ENCODE measurements at regions not wholly inside any gene's neighbourhood (a gene's known extent, or its start where the extent isn't known, plus 50 kb on each side); places are given as distances from the start of the nearest gene placed in this dataset.

DNA sequence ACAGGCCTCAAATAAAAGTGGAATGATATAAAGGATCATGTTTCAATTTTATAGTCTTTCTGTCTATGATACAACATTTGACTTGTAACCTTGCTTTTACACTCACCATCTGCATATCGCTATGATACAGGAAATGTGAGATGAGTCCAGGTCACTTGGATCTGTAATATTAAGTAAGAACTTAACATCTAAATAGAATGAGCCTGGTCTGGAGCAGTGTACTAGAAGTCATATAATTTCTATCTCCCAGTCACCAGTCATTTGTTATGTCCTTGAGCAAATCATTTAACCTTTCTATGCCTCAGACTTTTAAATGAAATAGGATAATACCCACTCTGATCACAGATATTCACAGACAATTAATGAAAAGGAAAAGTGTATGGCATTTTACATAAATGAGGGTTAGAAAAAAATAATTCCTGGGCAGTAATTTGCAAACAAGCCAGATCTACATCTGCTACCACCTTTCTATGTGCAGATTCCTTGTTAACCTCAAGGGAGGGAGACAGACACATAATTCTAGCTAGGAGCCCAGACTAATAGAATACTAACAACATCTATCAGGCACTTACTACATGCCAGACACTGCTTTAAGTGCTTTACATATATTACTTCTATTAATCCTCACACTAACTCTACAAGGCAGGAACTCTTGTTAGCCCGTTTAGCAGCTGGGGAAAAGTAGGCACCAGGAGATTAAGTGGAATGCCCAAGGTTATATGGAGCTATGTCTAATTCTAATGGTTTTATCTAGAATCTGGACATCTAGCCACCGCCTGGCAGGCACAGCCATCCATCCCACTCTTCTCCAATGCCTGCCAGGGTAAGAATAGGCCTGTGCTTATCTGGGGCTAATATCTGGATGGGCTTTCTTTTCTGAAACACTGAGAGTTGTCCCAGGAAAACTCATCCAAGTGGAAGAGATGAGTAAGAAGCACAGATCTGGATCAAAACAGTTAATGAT is 313.6 kb upstream of the CDH20 start:
- TF ChIP-seq, protein P1, sequence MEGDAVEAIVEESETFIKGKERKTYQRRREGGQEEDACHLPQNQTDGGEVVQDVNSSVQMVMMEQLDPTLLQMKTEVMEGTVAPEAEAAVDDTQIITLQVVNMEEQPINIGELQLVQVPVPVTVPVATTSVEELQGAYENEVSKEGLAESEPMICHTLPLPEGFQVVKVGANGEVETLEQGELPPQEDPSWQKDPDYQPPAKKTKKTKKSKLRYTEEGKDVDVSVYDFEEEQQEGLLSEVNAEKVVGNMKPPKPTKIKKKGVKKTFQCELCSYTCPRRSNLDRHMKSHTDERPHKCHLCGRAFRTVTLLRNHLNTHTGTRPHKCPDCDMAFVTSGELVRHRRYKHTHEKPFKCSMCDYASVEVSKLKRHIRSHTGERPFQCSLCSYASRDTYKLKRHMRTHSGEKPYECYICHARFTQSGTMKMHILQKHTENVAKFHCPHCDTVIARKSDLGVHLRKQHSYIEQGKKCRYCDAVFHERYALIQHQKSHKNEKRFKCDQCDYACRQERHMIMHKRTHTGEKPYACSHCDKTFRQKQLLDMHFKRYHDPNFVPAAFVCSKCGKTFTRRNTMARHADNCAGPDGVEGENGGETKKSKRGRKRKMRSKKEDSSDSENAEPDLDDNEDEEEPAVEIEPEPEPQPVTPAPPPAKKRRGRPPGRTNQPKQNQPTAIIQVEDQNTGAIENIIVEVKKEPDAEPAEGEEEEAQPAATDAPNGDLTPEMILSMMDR (IDR thresholded peaks at IDR 0.05; ENCODE audit: extremely low read depth, missing control alignments) = no peak
- no peak for DNase-seq (ENCODE audit: low spot score)

DNA sequence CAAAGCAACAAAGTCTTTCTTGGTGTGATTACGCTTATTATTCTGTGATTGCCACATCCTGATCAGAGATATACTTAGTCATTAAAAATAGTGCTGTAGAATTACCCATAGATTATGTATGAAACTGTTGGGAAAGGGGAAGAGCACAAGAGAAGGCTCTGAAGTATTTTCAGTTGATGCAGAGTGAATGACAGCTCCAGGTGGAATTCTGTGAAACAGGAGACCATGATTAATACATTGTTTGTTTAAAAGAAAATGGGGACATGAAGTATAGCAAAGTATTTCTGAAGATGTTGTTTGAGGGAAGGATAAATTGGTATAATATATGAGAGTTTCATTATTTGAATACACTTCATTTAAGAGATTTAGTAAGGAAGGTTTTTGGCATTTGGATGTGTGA is 307.6 kb upstream of the CDH20 start:
- TF ChIP-seq, protein P1 (IDR thresholded peaks at IDR 0.05; ENCODE audit: extremely low read depth, missing control alignments) = no peak
- no peak for DNase-seq (ENCODE audit: low spot score)

DNA sequence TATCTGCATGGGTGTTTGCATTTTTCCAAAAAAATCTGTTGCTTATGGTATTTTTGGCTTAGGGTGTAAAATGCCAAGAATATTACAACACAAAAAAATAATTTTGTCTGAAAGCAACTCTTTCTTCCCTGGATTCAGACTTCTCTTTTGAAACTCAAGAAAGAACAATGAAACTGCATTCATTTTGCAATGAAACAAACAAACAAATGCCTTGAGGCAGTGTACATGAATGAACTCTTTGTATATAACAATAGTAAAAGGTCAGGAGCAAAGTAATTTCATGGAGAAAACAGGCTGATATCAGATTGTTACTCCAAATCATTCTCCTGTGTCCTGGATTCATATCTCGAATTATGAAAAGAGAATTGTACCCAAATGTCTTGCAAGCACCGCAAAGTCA is 301.6 kb upstream of the CDH20 start:
- DNase-seq (ENCODE audit: low spot score) = no peak
- TF ChIP-seq, protein P1 (IDR thresholded peaks at IDR 0.05; ENCODE audit: extremely low read depth, missing control alignments) = no peak

DNA sequence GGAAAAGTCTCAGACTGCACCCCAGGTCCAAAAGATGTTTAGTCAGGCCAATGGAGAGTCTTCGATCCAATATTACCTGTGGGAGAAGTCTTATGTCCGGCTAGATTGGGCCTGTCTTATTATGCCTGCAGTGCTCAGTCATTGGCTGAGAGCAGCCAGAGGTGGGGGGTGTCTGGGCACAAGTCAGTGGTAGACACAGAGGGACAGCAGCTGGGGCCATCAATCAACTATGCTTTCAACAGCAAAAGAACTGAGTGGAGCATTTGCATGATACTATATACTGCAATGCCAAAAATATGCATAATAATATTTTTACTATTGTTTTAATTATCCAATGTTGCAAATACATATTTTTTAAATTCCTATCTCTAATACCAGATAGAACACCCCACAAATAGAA is 298.6 kb upstream of the CDH20 start:
- no peak for DNase-seq (ENCODE audit: low spot score)
- TF ChIP-seq, protein P1 (IDR thresholded peaks at IDR 0.05; ENCODE audit: extremely low read depth, missing control alignments) = no peak

DNA sequence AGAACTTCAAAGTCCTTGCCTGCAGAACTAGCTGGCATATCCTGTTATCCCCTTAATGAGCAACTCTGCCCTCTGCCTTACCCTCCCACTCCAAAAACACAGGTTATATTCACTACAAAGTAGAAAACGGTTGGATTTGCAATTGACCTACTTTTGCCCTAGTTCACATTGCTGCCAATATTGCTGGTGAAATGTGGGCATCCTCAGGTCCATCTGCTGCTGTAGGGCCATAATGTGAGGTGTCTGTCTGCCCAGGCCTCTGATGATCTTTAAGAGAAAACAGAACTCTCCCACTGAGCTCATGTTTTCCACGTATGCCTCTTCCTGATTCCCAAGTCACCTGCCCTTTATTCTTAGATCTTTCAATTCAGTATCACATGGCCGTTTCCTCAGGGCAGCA is 294.0 kb upstream of the CDH20 start:
- no peak for DNase-seq (ENCODE audit: low spot score)
- TF ChIP-seq, protein P1 (IDR thresholded peaks at IDR 0.05; ENCODE audit: extremely low read depth, missing control alignments) = no peak

DNA sequence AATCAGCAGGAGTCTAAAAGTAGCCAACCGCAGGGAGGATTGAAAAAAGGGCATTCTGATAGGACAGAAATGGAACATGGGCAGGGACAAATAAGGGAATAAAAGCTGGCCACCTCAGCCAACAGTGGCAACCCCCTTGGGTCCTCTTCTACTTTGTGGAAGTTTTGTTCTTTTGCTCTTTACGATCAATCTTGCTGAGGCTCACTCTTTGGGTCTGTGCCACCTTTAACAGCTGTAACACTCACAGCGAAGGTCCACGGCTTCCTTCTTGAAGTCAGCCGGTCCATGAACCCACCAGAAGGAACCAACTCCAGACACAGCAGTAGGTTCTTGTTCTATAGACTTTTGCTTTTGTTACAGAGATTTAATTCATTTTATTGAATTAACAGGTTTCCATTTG is 285.4 kb upstream of the CDH20 start:
- DNase-seq (ENCODE audit: low spot score) = no peak
- TF ChIP-seq, protein P1 (IDR thresholded peaks at IDR 0.05; ENCODE audit: extremely low read depth, missing control alignments) = no peak

DNA sequence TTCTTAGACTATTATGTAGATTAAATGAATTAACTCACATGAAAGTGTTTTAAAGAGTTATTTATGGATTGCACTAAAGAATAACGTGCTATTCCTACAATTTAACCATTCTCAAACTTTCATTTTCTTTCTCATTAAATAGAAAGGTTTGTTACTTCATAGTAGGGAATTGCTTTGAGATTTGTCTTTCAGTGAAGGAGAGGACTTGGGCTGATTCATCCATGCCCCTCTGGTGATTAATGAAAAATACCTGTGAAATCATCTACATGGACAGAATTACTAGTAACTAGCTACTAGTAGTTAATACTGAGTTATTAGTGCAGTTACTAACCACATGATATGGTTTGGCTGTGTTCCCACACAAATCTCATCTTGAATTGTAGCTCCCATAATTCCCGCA is 275.8 kb upstream of the CDH20 start:
- TF ChIP-seq, protein P1 (IDR thresholded peaks at IDR 0.05; ENCODE audit: extremely low read depth, missing control alignments) = no peak
- DNase-seq (ENCODE audit: low spot score) = no peak

Data from GM20000 (cell line).